IPS DF 19.7 (cell line): ENCODE measurements at regions not wholly inside any gene's neighbourhood (a gene's known extent, or its start where the extent isn't known, plus 50 kb on each side); places are given as distances from the start of the nearest gene placed in this dataset.

Experiments
- DNase-seq: peaks from one replicate; pipeline ENCODE4 v3.0.0-alpha.2; 2013; ENCODE audit warnings: low read depth, low spot score

- DNase-seq = no peak
Measured at GRCh38 chr13:75052616-75053015, 429.4 kb downstream of the TBC1D4 start.

DNA sequence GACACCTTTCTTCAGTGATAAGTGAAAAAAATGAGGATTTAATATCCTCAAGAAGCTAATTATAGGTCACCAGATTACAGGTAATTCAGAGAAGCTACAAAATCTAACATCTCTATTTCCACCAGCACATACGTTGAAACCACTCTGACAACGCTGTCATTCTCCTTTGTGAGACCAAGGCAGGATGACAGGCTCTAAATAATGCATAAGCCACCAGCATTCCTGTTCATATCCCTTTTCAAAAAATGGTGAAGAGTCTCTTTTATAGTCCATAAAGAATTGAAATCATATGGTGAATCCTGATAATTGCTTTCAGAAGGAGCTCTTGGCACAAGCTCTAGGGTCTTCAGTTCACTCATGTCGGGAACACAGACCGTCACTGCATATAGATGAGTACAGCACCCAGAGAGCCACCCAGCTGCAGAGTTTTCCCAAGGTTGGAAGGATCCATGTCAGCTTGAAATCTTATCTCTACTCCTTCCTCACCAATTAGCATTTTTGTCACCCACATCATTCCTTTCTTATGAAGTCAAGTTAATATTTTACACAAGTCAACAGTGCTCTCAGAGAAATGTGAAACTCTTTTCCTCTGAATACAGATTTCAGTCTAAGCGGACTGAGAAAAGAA lies 431.4 kb downstream of the TBC1D4 start:
- no peak for DNase-seq

- no peak for DNase-seq
Measured at GRCh38 chr13:75049735-75050335, 432.1 kb downstream of the TBC1D4 start.

DNA sequence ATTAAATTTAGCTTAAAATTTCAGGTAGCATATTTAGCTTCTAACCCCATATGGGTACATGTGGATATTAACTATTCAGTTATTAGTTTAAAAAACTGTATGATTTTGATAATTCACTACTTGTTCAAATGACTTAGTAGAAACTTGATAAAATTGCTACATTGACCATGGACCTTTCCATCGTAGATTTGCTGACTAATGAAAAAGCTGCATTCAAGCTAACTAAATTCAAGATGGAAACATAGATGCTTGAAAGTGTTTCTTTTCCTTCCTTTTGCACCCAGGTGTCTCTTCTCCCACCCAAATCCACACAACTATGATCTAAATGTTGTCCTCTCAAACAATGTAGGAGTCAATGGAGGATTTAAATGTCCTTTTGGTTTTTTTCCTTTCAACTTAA lies 439.2 kb downstream of the TBC1D4 start:
- no peak for DNase-seq

GRCh38 chr13:75038393-75039113 lies 443.4 kb downstream of the TBC1D4 start:
- DNase-seq = no peak

DNA sequence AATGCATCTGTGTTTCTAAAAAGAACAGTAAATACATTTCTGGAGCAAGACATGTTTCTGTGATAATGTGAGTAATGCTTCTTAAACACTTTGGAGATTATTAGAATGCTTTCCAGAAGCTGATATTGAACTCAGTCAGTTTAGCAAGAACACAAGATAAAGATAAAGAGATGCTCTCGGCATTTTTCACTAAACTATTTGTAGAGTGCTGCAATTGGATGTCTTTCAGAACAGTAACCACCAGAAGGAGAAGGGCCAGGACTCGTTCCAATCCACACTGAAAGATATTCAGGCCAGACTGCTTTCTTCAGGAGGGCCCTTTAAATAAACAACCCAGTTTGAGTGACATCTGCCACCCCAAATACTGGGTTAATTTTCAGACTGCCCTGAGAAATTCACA lies 456.0 kb downstream of the TBC1D4 start:
- DNase-seq = no peak

DNA sequence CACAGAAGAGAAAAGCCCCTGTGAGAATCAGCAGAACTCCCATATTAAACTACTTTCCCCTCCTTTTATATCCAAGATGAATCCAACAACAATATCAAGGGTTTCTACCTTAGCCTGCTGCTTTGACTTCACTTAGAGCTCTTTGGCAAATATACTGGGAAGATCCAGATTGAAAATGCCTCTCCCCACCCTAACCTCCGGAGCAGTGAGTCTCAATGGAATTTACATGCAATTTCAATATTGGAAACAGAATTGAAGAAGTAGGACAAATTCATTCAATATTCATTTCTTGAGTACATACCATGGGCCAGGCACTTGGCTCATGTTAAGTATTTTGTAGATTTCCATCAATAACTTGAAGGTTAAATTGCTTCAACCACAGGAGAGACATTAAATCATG lies 457.4 kb downstream of the TBC1D4 start:
- DNase-seq = no peak

GRCh38 chr13:75023609-75024008 lies 458.4 kb downstream of the TBC1D4 start:
- DNase-seq = no peak

GRCh38 chr13:75021151-75021550 lies 460.8 kb downstream of the TBC1D4 start:
- DNase-seq = no peak

DNA sequence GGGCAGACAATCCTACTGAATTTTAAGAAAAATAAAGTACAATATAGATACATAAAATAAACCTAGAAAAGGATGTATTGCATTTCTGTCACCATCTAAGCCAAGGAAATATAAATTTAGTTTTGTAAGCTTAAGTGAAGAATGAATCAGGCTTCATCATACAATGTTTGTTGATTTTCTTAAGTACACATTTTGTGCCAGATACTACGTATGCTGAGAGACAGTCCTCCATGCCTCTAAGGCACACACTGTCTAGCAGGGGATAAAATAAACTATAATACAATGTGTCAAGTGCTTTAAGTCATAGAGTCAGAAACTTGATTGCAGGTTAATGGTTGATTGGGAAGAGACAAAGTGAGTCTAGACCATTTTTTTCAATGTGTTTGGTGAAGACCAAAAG lies 465.7 kb downstream of the TBC1D4 start:
- DNase-seq = no peak

GRCh38 chr13:75013818-75014217 lies 468.2 kb downstream of the TBC1D4 start:
- DNase-seq = no peak

DNA sequence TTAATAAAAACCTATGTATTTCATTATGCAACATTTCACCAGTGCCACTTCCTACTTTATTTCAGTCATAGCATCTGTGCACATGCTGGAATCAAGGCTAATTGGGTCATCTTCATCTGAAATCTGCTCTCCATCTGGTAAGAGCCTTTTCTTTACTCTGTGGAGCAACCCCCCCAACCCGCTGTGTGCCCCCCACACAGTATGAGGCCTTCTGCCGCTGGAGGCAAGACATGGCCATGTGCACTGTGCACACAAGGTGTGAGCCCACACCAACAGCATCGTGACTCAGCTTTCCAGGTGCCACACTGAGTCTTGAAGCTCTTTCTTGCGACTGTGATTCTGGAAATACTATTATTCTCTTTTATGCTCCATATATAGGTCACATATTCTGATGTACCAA lies 471.0 kb downstream of the TBC1D4 start:
- no peak for DNase-seq

DNA sequence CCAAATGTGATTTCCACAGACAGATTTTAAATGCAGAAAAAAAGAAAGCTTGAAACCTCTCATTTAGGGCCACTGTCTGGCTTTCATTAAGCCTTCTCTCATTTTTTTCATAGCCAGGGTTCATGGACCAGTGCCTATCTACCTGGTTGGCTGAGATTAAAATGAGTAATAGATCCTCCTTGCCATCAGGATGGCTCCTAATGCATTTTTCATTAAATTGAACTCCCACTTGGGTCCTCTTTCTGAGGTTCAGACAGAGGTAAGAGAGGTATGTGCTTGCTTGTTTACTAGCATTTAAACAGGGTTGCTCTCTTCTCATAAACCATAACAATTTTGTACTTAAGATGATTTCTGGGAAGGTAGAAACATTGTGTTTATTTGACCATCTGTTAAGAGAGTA lies 473.0 kb downstream of the TBC1D4 start:
- no peak for DNase-seq

- DNase-seq = no peak
Measured at GRCh38 chr13:74990992-74991391, 491.0 kb downstream of the TBC1D4 start.

- DNase-seq = no peak
Measured at GRCh38 chr13:74987124-74987690, 494.8 kb downstream of the TBC1D4 start.

DNA sequence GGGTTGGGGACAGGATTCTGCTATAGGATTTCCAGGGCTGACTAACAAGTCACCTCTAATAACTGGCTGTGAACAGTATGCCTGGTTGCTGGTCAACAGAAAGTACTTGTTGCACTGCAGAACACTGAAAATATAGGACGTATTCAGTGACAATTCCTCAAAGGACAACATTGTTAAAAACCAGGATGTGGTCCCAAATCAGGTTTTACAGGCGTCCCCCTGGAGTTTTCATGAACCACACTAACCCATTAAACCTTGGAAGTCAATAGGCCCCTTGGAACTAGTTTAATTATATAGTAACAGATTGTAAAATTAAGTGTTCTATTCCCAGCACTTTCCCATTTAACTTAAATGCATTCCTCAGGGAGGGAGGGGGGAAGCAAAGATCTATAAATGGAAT lies 495.4 kb downstream of the TBC1D4 start:
- no peak for DNase-seq

DNA sequence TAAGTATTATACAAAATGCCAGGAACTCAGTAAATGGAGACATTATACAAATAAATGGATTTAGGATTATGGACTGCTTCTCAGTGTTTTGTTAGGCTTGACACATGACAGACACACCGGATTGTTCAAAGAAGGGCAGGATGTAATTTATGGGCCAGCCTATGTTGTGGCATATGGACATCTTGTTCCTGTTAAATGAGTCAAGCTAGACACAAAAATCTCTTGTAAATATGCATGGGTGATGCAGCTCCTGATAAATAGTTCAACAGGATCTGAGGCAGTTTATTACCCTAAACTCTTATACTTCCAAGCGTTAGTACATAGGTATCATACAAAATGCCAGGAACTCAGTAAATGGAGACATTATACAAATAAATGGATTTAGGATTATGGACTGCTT lies 502.3 kb downstream of the TBC1D4 start:
- no peak for DNase-seq

DNA sequence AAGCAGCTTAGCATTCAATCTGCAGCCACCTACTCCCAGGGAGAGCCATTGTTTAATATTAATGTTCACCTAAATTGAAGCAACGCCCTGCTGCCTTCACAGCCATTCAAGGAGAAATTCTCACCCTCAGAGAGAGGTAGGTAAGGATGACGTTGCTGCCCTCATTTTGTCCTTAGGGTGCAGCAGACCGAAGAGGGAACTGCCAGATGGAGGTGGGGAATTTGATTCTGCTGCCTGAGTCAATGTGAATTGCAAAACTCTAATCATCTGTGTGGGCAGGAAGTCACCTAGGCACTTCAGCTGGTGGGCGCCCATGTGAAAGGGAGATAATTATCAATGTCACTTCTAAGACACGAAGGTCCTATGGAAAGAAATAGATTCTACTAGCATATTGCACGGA lies 503.4 kb downstream of the TBC1D4 start:
- DNase-seq = no peak

- DNase-seq = no peak
Measured at GRCh38 chr13:74977498-74977897, 504.5 kb downstream of the TBC1D4 start.

DNA sequence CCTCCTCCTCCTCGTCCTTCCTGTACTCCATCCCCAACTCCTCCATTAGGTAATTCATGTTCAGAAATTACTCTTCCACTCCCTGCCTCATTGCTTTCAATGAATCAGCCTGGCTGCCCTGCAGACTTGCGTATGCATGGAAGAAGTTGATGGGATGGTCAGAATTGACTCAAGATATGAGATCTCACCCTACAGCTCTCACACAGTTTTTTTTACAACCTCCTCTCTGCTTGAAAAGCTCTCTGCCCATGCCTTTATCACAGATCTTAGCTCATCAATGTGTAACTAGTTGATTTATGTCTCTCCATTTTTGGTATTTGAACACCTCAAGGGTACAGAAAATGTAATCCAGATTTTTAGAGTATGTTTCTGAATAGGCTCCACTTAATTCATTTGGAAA lies 506.9 kb downstream of the TBC1D4 start:
- no peak for DNase-seq

DNA sequence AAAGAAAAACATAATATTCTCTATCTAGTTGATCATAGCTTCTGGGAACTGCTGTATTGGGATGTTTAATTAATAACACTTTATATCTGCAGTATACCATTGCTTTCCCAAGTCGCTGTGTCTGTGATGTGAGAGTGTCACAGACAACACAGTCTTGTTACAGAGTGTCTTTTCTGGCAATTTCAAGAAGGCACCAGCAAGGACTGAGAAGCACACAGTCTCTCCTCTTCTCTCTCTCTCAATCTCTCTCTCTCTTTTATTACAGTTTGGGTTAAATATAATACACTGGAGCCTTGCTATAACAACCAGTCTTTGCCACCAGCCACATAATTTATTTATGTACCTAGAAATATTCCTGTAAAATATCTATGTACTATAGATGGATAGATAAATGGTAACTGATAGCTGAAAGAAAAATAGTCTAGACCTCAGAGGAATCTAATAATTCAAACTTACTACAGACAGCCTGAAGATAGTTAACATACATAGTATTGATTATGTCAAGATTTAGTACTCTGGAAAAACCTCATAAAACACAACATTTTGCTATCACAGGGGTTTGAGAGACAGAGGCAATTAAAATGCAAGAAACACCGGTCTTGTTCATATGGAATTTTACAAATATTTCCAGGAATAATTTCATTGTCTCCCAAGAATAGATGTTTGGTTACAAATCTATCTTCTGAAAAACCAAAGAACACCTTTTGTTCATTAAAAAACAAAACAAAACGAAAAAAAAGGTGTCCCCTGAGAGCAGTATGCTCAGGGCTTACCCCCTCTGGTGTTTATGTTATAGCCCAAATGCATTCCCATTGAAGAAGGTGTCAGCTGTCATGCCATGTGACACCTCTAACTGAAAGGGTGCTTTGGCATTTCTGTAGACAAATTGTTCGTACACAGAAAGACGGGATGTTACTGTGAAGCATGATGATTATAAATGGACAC lies 507.8 kb downstream of the TBC1D4 start:
- DNase-seq = no peak

DNA sequence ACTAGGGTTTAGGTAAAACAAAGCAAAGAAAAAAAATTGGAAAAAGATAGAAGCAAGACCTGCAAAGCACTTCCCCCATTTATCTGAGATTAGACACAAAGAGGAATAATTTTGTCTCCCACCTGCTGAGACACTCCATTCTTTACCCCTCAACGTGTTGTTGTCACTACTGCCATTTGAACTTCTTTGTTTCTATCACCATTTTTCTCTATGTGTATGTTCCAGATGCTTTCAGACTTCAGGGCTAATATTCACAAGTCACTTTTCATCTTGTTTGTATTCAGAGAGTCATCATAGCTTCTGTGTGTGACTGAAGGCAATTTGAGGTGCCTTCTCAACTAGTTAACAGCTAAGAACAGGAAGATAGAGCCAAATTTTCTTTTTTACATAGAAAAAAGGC lies 512.5 kb downstream of the TBC1D4 start:
- no peak for DNase-seq
